GM23338 (cell line): ENCODE measurements at regions not wholly inside any gene's neighbourhood (a gene's known extent, or its start where the extent isn't known, plus 50 kb on each side); places are given as distances from the start of the nearest gene placed in this dataset.

Experiments
- ATAC-seq: fragments of 200-7000 bp; cut with Tn5 transposase; 3 replicates; pipeline ENCODE4 v1.9.1; 2020
- DNase-seq: peaks from one replicate; pipeline ENCODE4 v3.0.0-alpha.2; 2015; ENCODE audit warnings: low spot score
- H2AFZ ChIP-seq: fragments of 200-600 bp; sonication (generic); 2 replicates; pipeline ENCODE4 v1.8.0; 2016; ENCODE audit warnings: antibody characterized with exemption, mild to moderate bottlenecking, moderate library complexity
- H3F3A ChIP-seq: fragments of 200-600 bp; sonication (generic); replicated peaks from 2 replicates; pipeline ENCODE4 v1.8.0; 2017; ENCODE audit warnings: antibody characterized with exemption, mixed run types, low read depth
- H3K27ac ChIP-seq: fragments of 200-600 bp; sonication (generic); 2 replicates; pipeline ENCODE4 v1.6.1; 2016; ENCODE audit warnings: low read depth
- H3K27me3 ChIP-seq: fragments of 200-600 bp; sonication (generic); 2 replicates; pipeline ENCODE4 v1.8.0; 2016; ENCODE audit warnings: mild to moderate bottlenecking, mixed run types, moderate library complexity; ENCODE audit not compliant: insufficient read depth
- H3K36me3 ChIP-seq: fragments of 200-600 bp; sonication (generic); 2 replicates; pipeline ENCODE4 v1.8.0; 2016; ENCODE audit warnings: mild to moderate bottlenecking; ENCODE audit not compliant: insufficient read depth
- H3K4me1 ChIP-seq: fragments of 200-600 bp; sonication (generic); 2 replicates; pipeline ENCODE4 v1.8.0; 2016; ENCODE audit warnings: mild to moderate bottlenecking, moderate library complexity; ENCODE audit not compliant: insufficient read depth
- H3K4me2 ChIP-seq: fragments of 200-600 bp; sonication (generic); 2 replicates; pipeline ENCODE4 v1.7.1; 2017; ENCODE audit warnings: mixed run types
- H3K4me3 ChIP-seq: fragments of 200-600 bp; sonication (generic); 2 replicates; pipeline ENCODE4 v1.6.1; 2016; ENCODE audit warnings: mixed run types
- H3K79me2 ChIP-seq: fragments of 200-600 bp; sonication (generic); replicated peaks from 2 replicates; pipeline ENCODE4 v1.8.0; 2017; ENCODE audit warnings: mild to moderate bottlenecking; ENCODE audit not compliant: insufficient read depth
- H3K9me2 ChIP-seq: fragments of 200-600 bp; sonication (generic); 2 replicates; pipeline ENCODE4 v1.8.0; 2017; ENCODE audit not compliant: insufficient read depth
- H4K20me1 ChIP-seq: fragments of 200-600 bp; sonication (generic); replicated peaks from 2 replicates; pipeline ENCODE4 v1.8.0; 2017; ENCODE audit warnings: mild to moderate bottlenecking; ENCODE audit not compliant: insufficient read depth
- H3K27ac Mint-ChIP-seq: 2 replicates; pipeline ENCODE4 v1.8.0; 2020; ENCODE audit warnings: inconsistent platforms, mild to moderate bottlenecking, moderate library complexity, mixed read lengths
- H3K27me3 Mint-ChIP-seq: 3 replicates; pipeline ENCODE4 v1.8.0; 2022; ENCODE audit warnings: low read depth, mild to moderate bottlenecking, moderate library complexity, mixed read lengths, inconsistent platforms; ENCODE audit not compliant: insufficient read depth, poor library complexity
- H3K36me3 Mint-ChIP-seq: 3 replicates; pipeline ENCODE4 v1.8.0; 2021; ENCODE audit warnings: low read depth, mild to moderate bottlenecking, inconsistent platforms, moderate library complexity, mixed read lengths
- H3K4me1 Mint-ChIP-seq: 3 replicates; pipeline ENCODE4 v1.8.0; 2020; ENCODE audit warnings: mild to moderate bottlenecking, inconsistent platforms, mixed read lengths
- H3K4me3 Mint-ChIP-seq: 3 replicates; pipeline ENCODE4 v1.8.0; 2021; ENCODE audit warnings: moderate library complexity, mild to moderate bottlenecking, inconsistent platforms, mixed read lengths
- H3K9me3 Mint-ChIP-seq: 3 replicates; pipeline ENCODE4 v1.8.0; 2020; ENCODE audit warnings: moderate library complexity, mild to moderate bottlenecking, inconsistent platforms, mixed read lengths
- CREB1 ChIP-seq: fragments of 250-450 bp; sonication (Bioruptor Pico); IDR thresholded peaks from 2 replicates; pipeline ENCODE4 v1.5.0; 2020; ENCODE audit warnings: low read depth, mild to moderate bottlenecking, moderate library complexity
- CTCF ChIP-seq, 2 experiments: fragments of 200-600 bp in 1 of 2; sonication (generic) in 1 of 2; conservative IDR thresholded peaks; 2 replicates each; pipeline versions ENCODE4 v1.5.1 to v1.6.1; 2016 to 2017; ENCODE audit warnings: antibody characterized with exemption in 2 of 2, low read depth in 2 of 2, mild to moderate bottlenecking in 2 of 2, moderate library complexity in 1 of 2
- ETS1 ChIP-seq: IDR thresholded peaks from 2 replicates; pipeline ENCODE4 v1.6.1; 2016; ENCODE audit warnings: antibody characterized with exemption
- EZH2 ChIP-seq: fragments of 200-600 bp; sonication (generic); IDR thresholded peaks from one replicate; pipeline ENCODE4 v1.8.0; 2017; ENCODE audit warnings: antibody characterized with exemption, mild to moderate bottlenecking, low read depth; ENCODE audit not compliant: unreplicated experiment
- EZH2phosphoT487 ChIP-seq: fragments of 200-600 bp; sonication (generic); IDR thresholded peaks from one replicate; pipeline ENCODE4 v1.8.1; 2018; ENCODE audit warnings: antibody characterized with exemption; ENCODE audit not compliant: unreplicated experiment
- JUNB ChIP-seq: IDR thresholded peaks from one replicate; pipeline ENCODE4 v1.6.1; 2016; ENCODE audit warnings: antibody characterized with exemption; ENCODE audit not compliant: unreplicated experiment
- NANOG ChIP-seq: IDR thresholded peaks from 2 replicates; pipeline ENCODE4 v1.6.1; 2016; ENCODE audit warnings: antibody characterized with exemption, borderline replicate concordance
- POLR2AphosphoS5 ChIP-seq: IDR thresholded peaks from 2 replicates; pipeline ENCODE4 v1.6.1; 2016; ENCODE audit warnings: antibody characterized with exemption, low read depth
- REST ChIP-seq: IDR thresholded peaks from one replicate; pipeline ENCODE4 v1.6.1; 2018; ENCODE audit warnings: antibody characterized with exemption; ENCODE audit not compliant: unreplicated experiment
- STAT1 ChIP-seq: IDR thresholded peaks from one replicate; pipeline ENCODE4 v1.6.1; 2016; ENCODE audit warnings: antibody characterized with exemption; ENCODE audit not compliant: unreplicated experiment
- ZNF114 ChIP-seq: fragments of 250-450 bp; sonication (Bioruptor Pico); IDR thresholded peaks from 2 replicates; pipeline ENCODE4 v1.5.0; 2020; ENCODE audit warnings: mild to moderate bottlenecking, moderate library complexity
- ZNF331 ChIP-seq: fragments of 250-450 bp; sonication (Bioruptor Pico); IDR thresholded peaks from 2 replicates; pipeline ENCODE4 v1.5.0; 2020; ENCODE audit warnings: low read depth, mild to moderate bottlenecking, moderate library complexity
- ZNF462 ChIP-seq: fragments of 250-450 bp; sonication (Bioruptor Pico); IDR thresholded peaks from 2 replicates; pipeline ENCODE4 v1.5.0; 2020; ENCODE audit warnings: mild to moderate bottlenecking, moderate library complexity

GRCh38 chr6:140300331-140300730, 925.9 kb upstream of the CITED2 start:
- Histone ChIP-seq H3K4me2 (no peak overlapping the region), H3K4me1 (no peaks in the 10 kb centered on the region), H3K27me3 (no peaks in the 10 kb centered on the region), H3K27ac (no peak overlapping the region), H3K9me2 (no peaks in the 10 kb centered on the region), H4K20me1 (no peaks in the 10 kb centered on the region), H2AFZ (no peak overlapping the region), H3F3A (no peaks in the 10 kb centered on the region), H3K4me3 (no peak overlapping the region), H3K36me3 (no peaks in the 10 kb centered on the region), H3K79me2 (no peaks in the 10 kb centered on the region)
- Mint-ChIP-seq H3K4me1 (0 out of 3 replicates have a peak, but pooled peaks cover 2% of the 10 kb centered on the region), H3K27me3 (no peaks in the 10 kb centered on the region), H3K9me3 (no peaks in the 10 kb centered on the region), H3K4me3 (no peak overlapping the region), H3K27ac (no peak overlapping the region), H3K36me3 (no peaks in the 10 kb centered on the region)
- DNase-seq (no peak), ATAC-seq (no peak)
- TF ChIP-seq ZNF331 (CRISPR knock-in tag) (no peak), ZNF114 (CRISPR knock-in tag) (no peak), ETS1 (no peak), CTCF (conservative IDR thresholded peaks at IDR 0.05; ENCODE audit: low read depth in 2 of 2) (no peak), JUNB (no peak), EZH2 (no peak), STAT1 (no peak), CREB1 (CRISPR knock-in tag) (no peak), ZNF462 (CRISPR knock-in tag) (no peak), POLR2AphosphoS5 (no peak), REST (no peak), NANOG (no peak), EZH2phosphoT487 (no peak)
